PC-9 (cell line): ENCODE measurements at regions not wholly inside any gene's neighbourhood (a gene's known extent, or its start where the extent isn't known, plus 50 kb on each side); places are given as distances from the start of the nearest gene placed in this dataset.

Experiments
- CTCF ChIP-seq: fragments of 200-600 bp; sonication (generic); conservative IDR thresholded peaks from 2 replicates; pipeline ENCODE4 v1.6.1; 2017; ENCODE audit warnings: mixed run types, antibody characterized with exemption, mild to moderate bottlenecking, moderate library complexity
- EZH2 ChIP-seq: fragments of 200-600 bp; sonication (generic); IDR thresholded peaks from 2 replicates; pipeline ENCODE4 v1.8.0; 2017; ENCODE audit warnings: antibody characterized with exemption, low read depth

- TF ChIP-seq CTCF (no peak), EZH2 (no peak)
Measured at GRCh38 chr5:173703466-173703865, 87.0 kb upstream of the BOD1 start.
